NCI-H226 (cell line): ENCODE measurements at regions not wholly inside any gene's neighbourhood (a gene's known extent, or its start where the extent isn't known, plus 50 kb on each side); places are given as distances from the start of the nearest gene placed in this dataset.
"Not testable (repeated sequence)": the region's sequence is repeated elsewhere in the genome, so short reads cannot be mapped to it uniquely, and the experiment has no call there.

Source experiments
- DNase-seq: peaks from one replicate; pipeline ENCODE4 v3.0.0-alpha.2; 2015

GRCh38 chr12:7591531-7591930 lies 74.2 kb downstream of the APOBEC1 start:
- no peak for DNase-seq

DNA sequence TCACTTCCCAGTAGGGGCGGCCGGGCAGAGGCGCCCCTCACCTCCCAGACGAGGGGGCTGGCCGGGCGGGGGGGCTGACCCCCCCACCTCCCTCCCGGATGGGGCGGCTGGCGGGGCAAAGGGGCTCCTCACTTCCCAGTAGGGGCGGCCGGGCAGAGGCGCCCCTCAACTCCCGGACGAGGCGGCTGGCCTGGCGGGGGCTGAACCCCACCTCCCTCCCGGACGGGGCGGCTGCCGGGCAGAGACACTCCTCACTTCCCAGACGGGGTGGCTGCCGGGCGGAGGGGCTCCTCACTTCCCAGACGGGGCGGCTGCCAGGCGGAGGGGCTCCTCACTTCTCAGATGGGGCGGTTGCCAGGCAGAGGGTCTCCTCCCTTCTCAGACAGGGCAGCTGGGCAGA lies 75.6 kb downstream of the APOBEC1 start:
- DNase-seq = not testable (repeated sequence)

DNA sequence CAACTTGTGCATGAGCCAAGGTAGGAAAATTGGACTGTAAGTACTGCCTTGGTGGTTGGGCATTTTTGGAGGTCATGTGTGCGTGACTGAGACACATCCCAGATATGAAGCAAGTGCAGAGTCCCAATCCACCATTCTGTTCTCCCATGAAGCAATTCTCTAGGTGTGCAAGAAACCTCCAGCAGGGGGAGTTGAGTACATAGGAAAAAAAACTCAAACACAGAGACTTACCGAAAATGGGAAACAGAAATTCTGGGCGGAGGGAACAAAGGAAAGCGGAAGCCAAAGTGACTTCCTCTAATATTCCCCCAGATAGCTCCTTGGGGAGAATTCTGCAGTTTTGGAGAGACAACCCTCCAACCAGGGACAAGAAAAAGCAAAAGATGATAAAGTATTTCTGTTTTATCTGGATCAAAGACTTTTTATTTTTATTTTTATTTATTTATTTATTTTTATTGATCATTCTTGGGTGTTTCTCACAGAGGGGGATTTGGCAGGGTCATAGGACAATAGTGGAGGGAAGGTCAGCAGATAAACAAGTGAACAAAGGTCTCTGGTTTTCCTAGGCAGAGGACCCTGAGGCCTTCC lies 76.9 kb downstream of the APOBEC1 start:
- DNase-seq = peak; percentile 46

- not testable (repeated sequence) for DNase-seq
Observed at GRCh38 chr12:7584137-7584536, 80.6 kb upstream of the CD163 start.

GRCh38 chr12:7583471-7583870 lies 79.9 kb upstream of the CD163 start:
- DNase-seq = no peak

- no peak for DNase-seq
Observed at GRCh38 chr12:7582796-7583195, 79.2 kb upstream of the CD163 start.

DNA sequence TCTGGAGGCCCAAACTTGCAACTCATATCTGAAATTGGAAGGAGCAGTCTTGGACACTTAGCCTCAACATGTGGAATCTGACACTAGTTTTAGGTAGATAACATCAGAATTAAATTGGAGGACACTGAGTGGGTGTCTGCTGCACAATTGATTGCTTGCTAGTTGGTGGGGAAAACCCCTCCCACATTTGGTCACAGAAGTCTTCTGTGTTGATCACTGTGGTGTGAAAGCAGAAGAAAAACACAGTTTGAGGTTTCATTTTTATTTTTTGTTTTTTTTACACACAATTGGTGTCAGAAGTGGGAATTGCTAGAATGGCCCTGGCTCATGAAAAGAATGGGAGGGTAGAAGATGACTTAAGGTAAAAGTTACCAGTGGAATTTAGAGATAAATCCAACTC lies 78.0 kb upstream of the CD163 start:
- DNase-seq = no peak

DNA sequence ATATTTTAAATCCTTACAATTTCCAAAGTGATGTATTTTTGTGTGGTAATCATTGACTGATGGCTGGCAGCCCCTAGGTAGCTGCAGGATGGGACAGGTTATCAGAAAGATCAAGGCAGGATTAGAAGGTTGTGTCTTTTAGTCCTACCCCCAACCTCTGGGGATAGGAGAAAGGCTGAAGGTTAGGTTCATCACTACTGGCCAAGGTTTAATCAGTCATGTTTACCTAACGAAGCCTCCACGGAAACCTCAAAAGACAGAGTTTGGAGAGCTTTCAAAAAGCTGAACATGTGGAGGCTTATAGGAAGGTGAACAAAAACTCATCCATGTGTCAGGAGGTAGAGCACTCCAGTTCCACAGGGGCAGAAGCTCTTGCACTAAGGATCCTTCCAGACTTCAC lies 77.5 kb upstream of the CD163 start:
- DNase-seq = no peak

GRCh38 chr12:7571257-7571656 lies 67.7 kb upstream of the CD163 start:
- no peak for DNase-seq

GRCh38 chr12:7557227-7557626 lies 53.6 kb upstream of the CD163 start:
- no peak for DNase-seq

- no peak for DNase-seq
Observed at GRCh38 chr12:7555752-7556151, 52.2 kb upstream of the CD163 start.

- not testable (repeated sequence) for DNase-seq
Observed at GRCh38 chr12:7554831-7555230, 51.3 kb upstream of the CD163 start.
